Activated T-cell treated with anti-CD3 and anti-CD28 coated beads for 4 hours (primary cell): ENCODE measurements at regions not wholly inside any gene's neighbourhood (a gene's known extent, or its start where the extent isn't known, plus 50 kb on each side); places are given as distances from the start of the nearest gene placed in this dataset.

Source experiments
- DNase-seq: peaks from one replicate; pipeline ENCODE4 v3.0.0-alpha.2; 2020

DNA sequence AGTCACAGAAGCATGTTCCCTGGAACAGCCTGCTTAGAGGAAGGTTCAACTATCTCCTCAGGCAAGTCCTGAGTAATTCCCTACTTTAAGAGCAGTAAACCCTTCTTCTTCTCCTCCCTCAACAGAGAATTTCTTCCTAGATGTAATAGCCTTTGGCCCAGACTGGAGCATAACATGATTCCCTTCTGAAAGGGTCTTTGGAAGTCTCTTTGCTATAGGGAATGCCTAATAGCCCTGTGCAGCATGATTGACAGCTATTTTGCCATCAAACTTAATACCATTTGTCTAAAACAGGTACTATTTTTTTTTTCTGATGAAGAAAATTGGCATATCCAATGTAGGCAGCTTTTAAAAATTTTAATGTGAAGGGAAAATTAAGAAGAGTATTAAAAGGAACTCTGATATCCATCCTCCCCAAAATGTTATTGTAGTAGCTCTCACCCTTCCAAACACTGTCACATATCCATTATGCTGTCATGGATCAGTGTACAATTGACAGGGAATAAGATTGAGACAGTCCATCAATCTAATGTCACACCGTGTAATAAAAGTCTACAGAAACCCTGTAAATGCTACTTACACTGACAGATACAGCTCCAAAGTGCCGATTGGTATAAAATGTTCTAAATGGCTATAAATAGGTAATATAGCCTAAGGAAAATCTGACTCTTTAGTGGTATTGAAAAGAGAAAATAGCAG, 884.6 kb downstream of the TTLL7 start:
- no peak for DNase-seq

DNA sequence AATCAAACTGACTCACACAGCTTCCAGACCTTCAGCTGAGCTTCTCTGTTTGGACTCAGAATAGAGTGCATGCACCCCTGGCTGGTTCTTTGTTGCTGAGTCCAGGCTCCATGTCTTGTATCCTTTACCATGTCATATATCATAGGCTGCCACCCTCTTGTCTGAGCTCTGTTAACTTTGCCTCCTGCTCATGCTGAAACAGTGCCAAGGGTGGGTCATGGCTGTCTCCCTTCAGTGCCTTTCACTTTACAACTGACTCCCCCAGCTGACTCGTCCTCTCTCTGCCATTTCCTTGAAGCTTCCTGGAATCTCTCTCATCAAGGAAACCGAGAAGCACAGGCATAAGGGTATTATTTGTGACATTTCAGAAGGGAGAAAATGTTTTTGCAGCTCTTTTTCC, 885.3 kb downstream of the TTLL7 start:
- DNase-seq = no peak

DNA sequence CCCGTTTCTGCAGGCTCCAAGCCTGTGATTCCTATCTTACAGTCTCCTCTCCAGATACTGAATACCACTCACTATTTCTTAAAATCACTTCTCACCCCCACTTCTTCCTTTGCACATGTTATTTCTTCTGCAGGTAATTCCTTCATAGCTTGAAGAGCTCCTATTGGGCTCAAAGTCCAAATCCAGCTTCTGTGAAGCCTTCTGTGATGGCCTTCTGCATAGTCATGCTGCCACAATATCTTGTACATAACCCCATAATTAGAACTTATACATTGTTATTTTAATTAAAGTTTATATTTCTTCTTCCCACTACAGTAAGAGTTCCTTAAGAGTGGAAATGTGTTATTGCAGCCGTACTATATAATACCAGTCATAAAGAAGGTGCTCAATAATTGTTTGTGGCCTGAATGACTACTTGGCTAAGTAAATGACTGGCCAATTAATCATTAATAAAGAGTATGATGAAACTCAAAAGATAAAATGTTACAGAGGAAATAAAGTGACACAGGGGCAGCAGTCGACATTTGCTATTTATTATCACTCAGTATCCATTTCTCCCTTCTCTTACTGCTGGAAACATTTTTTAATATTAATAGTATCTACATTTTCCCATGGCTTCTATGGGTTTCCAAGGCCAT, 886.6 kb downstream of the TTLL7 start:
- DNase-seq = no peak

DNA sequence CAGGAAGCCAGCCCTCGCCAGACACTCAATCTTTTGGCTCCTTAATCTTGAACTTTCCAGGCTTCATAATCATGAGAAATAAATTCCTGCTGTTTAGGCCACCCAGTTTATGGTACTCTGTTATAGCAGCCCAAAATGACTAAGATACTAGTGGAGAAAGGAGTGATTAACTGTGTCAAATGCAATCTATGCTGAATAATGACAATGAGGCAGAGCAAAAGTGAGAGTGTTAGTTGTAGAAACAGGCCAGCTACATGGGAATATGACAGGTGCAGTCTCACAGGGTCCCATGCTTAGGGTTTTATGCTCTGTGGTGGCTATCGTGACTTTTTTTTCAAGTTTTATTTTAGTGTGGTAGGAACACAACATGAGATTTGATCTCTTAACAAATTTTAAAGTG, 888.8 kb downstream of the TTLL7 start:
- DNase-seq = no peak

DNA sequence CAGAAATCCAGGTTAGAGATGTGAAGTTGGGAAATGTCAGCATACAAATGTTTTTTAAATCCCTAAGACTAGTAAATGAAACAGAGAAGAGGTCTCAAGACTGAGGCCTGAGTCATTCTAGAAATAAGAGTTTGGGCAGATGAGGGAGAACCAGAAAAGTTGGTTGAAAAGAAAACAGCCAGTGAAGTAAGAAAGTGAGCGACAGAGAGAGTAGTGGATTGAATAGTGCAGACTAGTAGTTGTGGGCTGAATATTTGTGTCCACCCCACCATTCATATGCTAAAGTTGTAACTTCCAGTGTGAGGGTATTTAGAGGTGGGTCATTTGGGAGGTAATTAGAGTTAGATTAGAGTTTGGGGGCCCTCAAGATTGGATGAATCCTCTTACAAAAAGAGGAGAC, 889.2 kb downstream of the TTLL7 start:
- no peak for DNase-seq

DNA sequence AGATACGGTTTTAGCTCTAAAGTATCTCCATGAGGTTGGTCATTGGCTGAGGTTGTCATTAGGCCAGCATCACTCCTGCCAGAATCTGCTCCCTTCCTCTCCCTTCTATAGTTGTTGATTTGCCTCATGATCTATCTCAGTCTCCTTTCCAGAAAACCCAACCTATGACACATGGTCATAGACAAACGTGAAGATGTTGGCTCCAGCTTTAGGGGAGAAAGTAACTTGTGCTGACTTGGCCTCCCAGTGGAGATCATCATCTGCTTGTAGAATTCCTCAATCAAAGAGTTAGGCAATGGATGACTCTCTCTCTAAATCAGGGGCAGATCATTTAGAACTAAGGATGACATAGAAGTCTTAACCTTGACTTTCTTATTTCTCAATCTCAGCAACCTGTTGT, 894.4 kb downstream of the TTLL7 start:
- DNase-seq = no peak

DNA sequence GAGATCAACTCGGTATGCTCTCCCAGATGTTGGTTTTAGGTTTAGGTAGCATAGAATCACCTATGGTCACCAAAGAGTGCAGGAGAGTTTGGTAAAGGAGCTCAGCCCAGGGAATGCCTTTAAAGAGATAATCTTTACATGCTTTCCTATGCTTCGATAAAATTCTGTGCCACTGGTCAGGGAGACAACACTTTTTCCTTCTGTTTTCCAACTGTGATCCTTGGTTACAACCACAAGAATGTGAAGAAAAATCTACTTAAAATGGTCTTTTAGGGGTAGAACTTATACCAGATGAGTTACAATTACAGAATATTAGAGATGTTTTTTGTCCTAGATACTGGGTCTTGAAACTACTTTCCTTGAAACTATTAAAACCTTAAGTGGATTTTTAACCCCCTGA, 895.6 kb downstream of the TTLL7 start:
- no peak for DNase-seq

DNA sequence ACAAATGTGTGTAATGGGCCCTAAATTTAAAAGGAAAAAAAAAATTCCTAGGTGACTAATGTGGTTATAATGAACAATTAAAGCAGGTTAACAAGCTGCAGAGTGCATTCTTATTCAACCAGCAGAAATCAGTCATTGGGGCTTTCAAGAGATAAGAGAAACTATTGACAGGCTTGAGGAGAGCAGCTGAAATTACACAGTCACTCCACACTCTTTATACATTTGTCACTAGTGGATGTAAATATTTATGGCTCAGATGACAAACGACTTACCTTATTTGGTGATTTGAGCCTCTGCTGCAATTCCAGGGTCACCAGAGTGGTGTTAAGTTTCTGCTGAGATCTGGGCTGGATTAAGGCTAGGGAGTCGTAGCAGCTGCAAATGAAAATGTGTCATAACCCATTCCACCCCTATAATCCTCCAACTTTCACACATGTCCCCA, 896.3 kb downstream of the TTLL7 start:
- DNase-seq = no peak

DNA sequence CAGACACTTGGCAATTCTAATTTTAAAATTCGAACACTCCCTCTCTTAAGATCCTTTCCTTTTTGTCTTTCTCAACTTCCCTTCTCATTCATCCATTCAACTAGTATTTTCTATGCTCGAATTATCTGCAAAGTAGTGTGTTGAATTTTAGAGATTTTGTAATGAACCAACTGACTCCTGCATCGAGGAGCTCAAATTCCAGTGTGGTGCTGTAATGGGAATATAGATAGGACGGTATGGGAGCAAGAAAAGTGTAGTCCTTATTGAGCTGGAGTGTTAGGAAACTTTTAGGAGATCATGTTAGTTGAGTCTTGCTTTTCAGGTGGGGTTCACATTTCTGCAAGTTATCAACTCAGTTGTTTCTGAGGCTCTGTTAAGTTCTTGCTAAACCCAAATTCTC, 897.5 kb downstream of the TTLL7 start:
- DNase-seq = no peak

DNA sequence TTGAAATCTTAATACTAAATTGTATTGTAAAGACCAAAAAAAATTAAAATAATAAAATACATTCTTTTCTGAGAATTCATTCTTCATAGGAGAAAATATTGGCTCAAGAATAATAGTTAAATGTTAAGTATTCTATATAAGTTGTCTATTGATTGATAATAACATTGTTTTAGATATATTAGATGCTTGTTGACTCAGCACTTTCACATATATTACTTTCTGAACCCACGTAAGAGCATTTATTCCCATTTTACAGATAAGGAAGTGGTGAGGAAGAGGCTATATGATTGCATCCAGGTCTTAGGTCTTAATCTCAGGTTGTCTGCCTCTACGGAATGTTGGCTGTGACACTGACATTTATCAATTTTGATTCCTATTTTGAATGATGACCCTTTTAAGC, 898.8 kb downstream of the TTLL7 start:
- no peak for DNase-seq

DNA sequence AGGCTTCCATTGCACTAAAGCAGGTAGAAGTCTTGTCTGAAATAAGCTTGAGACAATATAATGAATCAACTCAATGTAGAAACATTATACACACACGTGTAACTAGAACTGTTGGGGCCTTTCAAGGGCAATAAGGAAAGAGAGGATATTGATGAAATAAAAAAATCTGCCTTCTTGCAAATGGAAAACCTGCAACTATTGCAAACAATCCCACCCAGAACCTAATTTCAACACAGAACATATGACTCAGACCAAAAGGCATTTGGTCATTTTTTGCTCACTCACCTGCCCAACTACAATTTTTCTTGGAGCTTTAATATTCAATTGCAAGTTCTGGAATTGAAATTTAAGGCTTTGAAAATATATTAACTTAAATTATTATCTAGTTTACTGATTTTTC, 900.1 kb downstream of the TTLL7 start:
- DNase-seq = no peak

DNA sequence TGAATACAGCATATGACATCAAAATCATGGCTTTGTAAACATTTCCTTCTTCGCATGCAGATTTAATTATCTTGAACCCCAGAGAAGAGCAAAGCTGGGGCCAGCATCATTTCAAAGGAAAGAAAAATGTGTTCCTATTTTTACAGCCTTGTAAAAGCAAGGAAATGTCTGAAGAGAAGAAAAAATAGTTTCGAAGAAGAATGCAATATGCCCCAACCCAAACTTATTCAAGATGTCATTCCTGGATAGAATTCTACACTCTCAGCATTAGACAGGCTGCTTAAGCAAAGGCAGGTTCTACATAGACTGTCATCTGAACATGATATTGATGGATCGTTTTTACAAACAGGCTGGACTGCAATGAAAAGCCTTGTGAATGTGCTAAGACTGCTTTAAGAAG, 900.8 kb downstream of the TTLL7 start:
- DNase-seq = no peak

DNA sequence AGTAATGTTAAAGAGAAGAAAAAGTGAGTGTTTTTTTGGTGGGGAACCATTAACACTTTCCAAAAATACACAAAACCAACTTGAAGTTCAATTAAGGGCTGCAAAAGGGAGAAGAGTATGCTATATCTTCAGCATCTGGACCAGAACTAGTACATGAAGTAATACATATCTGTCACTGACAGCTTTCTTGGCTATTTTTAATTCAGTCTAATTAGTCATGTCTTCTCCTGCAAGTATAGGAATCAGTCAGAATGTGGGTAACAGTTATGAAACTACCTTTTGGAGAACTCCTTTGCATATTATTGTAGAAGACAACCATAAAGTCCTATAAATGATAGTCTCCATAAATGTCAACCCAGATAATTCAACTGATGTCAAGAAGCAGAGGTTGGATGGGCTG, 901.2 kb downstream of the TTLL7 start:
- DNase-seq = no peak

DNA sequence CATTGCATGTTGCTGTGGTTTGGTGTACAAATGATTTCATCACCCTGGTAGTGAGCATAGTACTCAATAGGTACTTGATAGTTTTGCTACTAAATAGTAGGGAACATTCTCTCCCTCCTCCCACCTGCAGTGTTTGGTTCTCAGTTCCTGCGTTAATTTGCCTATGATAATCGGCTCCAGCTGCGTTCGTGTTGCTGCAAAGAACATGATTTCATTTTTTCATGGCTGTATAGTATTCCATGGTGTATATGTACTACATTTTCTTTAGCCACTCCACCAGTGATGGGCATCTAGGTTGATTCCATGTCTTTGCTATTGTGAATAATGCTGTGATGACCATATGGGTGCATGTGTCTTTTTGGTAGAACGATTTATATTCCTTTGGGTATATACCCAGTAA, 903.4 kb downstream of the TTLL7 start:
- no peak for DNase-seq

DNA sequence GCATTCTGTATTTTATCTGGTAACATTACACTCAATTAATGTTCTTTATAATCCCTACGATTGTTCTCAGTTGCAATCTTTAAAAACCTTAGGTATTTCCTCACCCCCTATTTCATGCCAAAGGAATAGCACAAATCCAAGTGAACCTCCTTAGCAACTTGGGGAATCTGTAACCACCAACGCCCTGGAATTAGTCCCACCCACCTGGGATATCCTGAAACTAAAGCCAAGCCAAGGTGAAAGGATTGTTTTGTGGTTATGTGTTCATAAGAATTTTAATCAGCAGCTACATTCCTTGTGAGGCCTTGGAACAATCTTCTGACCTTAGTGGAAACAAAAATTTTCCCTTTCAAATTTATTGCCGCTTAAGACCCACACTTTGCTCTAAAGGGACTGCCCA, 908.7 kb downstream of the TTLL7 start:
- DNase-seq = no peak

DNA sequence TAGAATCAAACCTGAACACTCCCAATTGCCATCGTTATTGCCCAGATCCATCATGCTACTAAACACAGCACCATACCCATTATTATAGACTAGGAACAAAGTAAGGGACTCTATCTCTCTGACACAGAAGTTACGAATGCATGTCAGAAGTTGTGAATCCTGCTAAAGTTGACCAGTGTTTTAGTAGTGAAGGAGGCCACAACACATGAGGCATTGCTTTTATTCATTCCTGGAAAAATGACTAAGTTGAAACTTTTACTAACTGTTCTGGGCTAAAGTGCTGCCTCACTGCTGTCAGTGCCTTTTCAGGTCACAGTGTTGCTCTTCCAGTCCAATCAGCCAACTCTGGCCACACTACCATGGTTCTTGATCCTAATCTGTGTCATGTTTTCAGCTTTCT, 911.1 kb downstream of the TTLL7 start:
- DNase-seq = no peak

DNA sequence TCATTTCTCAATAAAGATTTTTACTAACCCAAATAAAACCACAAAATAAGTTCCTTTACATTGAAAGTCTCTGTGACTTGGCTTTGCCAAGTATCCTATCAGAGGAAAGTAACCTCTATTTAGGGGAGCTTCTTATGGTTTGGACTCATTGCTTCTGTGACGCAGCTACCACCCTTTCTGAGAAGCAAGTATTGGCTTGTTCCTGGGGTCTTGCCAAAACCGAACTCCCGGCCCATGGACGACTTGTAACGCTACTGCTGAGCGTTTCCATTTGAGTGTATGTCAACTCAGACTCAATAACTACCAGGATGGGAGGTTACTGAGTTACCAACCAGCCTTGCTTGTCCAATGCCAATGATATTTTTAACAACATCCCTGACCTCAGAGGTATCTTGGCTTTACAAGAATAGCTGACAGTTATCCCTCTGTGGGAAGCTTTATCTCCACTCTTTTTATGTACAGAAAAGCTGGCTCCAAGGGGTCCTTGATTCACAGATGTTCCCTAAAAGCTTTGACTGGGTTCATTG, 911.9 kb downstream of the TTLL7 start:
- DNase-seq = no peak

DNA sequence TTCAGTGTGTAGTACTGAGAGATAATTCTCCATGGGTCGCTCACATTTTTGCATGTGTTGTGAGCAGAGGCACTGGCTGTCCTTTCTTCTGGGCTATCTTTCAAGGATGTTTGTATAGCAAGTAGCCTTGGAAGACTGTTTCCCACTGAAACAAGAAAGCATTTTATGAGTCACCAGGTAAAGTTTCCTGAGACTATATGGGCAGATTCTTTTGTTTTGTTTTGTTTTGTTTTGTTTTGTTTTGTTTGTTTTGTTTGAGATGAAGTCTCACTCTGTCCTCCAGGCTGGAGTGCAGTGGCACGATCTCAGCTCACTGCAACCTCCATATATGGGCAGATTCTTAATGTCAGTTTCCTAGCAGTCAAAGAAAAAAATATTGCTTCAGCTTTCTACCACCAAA, 912.6 kb downstream of the TTLL7 start:
- DNase-seq = no peak

DNA sequence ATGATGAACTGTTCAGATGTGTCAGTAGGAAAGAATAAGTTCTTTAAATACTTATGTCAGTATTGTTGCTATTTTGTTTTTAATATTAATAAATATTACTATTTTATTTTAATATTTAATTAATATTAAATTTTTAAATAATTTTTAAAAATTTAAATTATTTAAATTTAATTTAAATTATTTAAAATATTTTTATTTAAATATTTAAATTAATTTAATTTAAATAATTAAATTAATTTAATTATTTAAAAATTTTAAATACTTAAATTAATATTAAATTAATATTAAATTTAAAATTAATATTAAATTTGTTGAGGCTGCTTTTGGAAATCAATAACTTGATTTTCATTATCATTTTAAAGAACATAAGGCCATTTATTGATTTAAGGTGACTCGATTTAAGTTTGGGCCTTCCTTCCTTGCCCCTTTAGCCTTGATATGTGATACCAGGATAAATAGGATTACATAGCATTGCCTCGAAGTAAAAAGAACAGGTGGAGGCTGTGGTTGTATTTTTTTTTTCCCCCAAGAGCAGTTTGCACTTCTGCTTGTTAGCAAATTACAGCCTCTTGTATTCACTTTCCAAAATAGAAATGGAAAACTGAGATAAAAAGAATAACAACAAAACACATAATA, 915.2 kb downstream of the TTLL7 start:
- DNase-seq = no peak

DNA sequence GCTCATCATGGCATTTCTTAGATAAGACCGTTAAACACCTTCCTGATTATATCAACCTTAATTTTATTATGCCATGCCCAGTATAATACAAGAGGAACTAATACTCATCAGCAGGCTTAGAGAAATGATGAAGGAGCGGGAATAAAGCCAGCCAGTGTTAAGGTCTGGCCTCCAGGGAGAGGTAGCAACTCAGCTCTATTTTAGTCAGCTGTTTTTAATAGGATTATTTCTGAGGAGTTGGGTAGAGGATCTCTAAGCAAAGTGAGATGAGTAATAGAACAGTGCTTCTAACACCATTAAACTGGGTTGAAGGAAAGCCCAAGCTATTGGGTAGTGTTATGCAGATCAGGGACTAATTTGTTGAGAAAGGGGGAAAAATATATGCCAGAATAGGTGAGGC, 921.5 kb downstream of the TTLL7 start:
- DNase-seq = no peak

DNA sequence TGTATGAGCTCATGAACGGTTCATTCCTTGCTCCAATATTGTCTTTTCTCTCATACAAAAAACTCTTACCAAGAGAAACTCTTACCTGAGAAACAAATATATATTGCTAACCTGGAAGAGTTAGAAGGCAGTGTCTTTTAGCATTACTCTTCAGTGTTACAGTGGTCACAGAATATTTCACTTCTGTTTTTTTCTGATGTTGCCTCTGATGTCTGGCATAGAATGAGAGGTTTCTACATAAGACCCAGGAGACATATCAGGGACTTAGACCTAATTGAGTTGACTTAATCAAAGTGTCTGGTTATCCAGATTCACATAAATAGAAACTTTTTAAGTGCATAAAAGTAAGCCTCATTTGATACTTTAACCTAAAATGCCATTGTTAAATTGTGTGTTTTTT, 923.8 kb downstream of the TTLL7 start:
- DNase-seq = no peak

DNA sequence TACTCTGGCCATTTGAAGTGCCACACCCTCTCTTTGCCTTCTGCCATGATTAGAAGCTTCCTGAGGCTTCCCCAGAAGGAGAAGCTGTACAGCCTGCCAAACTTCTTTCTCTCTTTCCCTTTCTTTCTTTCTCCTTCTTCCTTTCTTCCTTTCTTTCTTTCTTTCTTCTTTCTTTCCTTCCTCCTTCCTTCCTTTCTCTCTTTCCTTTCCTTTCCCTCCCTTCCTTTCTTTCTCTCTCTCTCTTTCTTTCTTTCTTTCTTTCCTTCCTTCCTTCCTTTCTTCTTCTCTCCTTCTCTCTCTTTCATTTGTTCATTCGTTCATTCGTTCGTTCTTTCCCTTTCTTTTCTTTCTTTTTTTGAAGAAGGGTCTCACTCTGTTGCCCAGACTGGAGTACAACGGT, 931.0 kb downstream of the TTLL7 start:
- no peak for DNase-seq

DNA sequence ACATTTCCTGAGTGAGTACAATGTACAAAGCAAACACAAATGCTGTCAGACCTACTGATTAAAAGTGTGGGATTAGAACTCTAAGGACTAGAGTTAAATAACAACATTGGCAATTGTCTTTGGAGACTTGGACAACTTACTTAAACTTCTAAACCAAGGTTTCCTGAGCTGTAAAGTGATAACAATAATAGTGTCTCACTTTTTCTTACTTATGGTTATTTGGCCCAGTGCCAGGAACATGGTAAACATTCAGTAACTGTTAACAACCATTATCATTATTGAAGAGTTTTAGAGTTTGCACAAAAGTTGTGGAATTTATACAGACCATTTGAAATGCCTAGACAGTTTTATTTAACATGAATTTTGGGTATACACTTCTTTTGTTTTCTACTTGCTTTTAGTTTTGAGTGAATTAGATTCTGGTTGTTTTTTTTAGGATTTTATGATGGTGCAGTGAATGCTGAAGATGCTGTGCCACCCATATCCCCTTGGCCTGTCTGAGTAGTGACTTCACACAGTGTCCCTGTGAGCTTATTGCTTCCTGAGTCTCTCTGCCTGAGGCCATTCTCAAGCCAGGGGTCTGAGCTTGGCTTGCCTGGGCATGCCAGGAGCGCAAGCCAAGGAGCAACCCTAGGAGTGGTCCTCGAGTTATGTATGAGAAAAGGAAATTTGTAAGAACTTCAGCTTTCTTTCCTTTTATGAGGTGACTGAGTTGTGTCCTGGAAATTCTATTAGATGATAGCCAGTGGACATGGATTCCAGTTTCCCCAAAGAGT, 932.8 kb downstream of the TTLL7 start:
- no peak for DNase-seq
